Neutrophil (primary cell): ENCODE measurements at regions not wholly inside any gene's neighbourhood (a gene's known extent, or its start where the extent isn't known, plus 50 kb on each side); places are given as distances from the start of the nearest gene placed in this dataset.

Experiments
- H3K27ac ChIP-seq: fragments of 200-600 bp; sonication (generic); 2 replicates; pipeline ENCODE4 v1.5.1; 2016; ENCODE audit warnings: mild to moderate bottlenecking, moderate library complexity
- H3K27me3 ChIP-seq: fragments of 200-600 bp; sonication (generic); 2 replicates; pipeline ENCODE4 v1.6.0; 2016; ENCODE audit warnings: mild to moderate bottlenecking
- H3K36me3 ChIP-seq: fragments of 200-600 bp; sonication (generic); 2 replicates; pipeline ENCODE4 v1.5.1; 2017
- H3K4me1 ChIP-seq, 2 experiments: fragments of 200-600 bp in 1 of 2; sonication (generic) in 1 of 2; 1 replicate in 1 of 2; 2 replicates in 1 of 2; pipeline versions ENCODE4 v1.5.1 to v1.6.1; 2013 to 2016; ENCODE audit warnings: low read depth in 1 of 2, low read length in 1 of 2, mild to moderate bottlenecking in 1 of 2, moderate library complexity in 1 of 2; ENCODE audit not compliant: control insufficient read depth in 1 of 2, insufficient read depth in 1 of 2
- H3K4me3 ChIP-seq, 2 experiments: fragments of 200-600 bp in 1 of 2; sonication (generic) in 1 of 2; 1 replicate in 1 of 2; 2 replicates in 1 of 2; pipeline ENCODE4 v1.5.1; 2013 to 2016; ENCODE audit warnings: low read depth in 1 of 2, low read length in 1 of 2, mild to moderate bottlenecking in 1 of 2, moderate library complexity in 1 of 2
- H3K9me3 ChIP-seq: fragments of 200-600 bp; sonication (generic); 2 replicates; pipeline ENCODE4 v1.5.1; 2016
- CTCF ChIP-seq: fragments of 200-600 bp; sonication (generic); IDR thresholded peaks from 2 replicates; pipeline ENCODE4 v1.5.1; 2016; ENCODE audit warnings: antibody characterized with exemption

GRCh38 chr20:16846006-16846405, 97.8 kb downstream of the OTOR start:
- Histone ChIP-seq H3K9me3 (no peaks in the 10 kb centered on the region), H3K4me1 (no peaks in the 10 kb centered on the region), H3K36me3 (no peaks in the 10 kb centered on the region), H3K27me3 (no peaks in the 10 kb centered on the region), H3K4me3 (no peak overlapping the region), H3K27ac (no peak overlapping the region)
- no peak for TF ChIP-seq CTCF

- no peak for TF ChIP-seq CTCF
- Histone ChIP-seq H3K27ac (no peak overlapping the region), H3K4me3 (no peak overlapping the region), H3K9me3 (no peaks in the 10 kb centered on the region), H3K27me3 (no peaks in the 10 kb centered on the region), H3K36me3 (no peaks in the 10 kb centered on the region), H3K4me1 (no peaks in the 10 kb centered on the region)
These were observed 99.9 kb downstream of the OTOR start for GRCh38 chr20:16848061-16848460.

- H3K27ac ChIP-seq: no peak overlapping the region
- no peaks in the 10 kb centered on the region for H3K4me1 ChIP-seq
- no peak for TF ChIP-seq CTCF
- no peaks in the 10 kb centered on the region for H3K9me3 ChIP-seq
- no peaks in the 10 kb centered on the region for H3K36me3 ChIP-seq
- H3K27me3 ChIP-seq: no peaks in the 10 kb centered on the region
- H3K4me3 ChIP-seq: no peak overlapping the region
These were observed 100.4 kb downstream of the OTOR start for GRCh38 chr20:16848526-16848925.

GRCh38 chr20:16860914-16861313, 112.8 kb downstream of the OTOR start:
- no peaks in the 10 kb centered on the region for H3K4me1 ChIP-seq
- H3K4me3 ChIP-seq: no peak overlapping the region
- H3K9me3 ChIP-seq: no peaks in the 10 kb centered on the region
- no peaks in the 10 kb centered on the region for H3K27me3 ChIP-seq
- H3K27ac ChIP-seq: no peak overlapping the region
- H3K36me3 ChIP-seq: no peaks in the 10 kb centered on the region
- TF ChIP-seq CTCF: no peak

GRCh38 chr20:16861708-16862107, 113.5 kb downstream of the OTOR start:
- Histone ChIP-seq H3K27me3 (no peaks in the 10 kb centered on the region), H3K27ac (no peak overlapping the region), H3K36me3 (no peaks in the 10 kb centered on the region), H3K9me3 (no peaks in the 10 kb centered on the region), H3K4me1 (no peaks in the 10 kb centered on the region), H3K4me3 (no peak overlapping the region)
- TF ChIP-seq CTCF: no peak

- no peak overlapping the region for H3K27ac ChIP-seq
- no peak overlapping the region for H3K4me3 ChIP-seq
- no peaks in the 10 kb centered on the region for H3K4me1 ChIP-seq
- H3K9me3 ChIP-seq: no peaks in the 10 kb centered on the region
- H3K36me3 ChIP-seq: no peaks in the 10 kb centered on the region
- H3K27me3 ChIP-seq: no peaks in the 10 kb centered on the region
- no peak for TF ChIP-seq CTCF
These were observed 115.1 kb downstream of the OTOR start for GRCh38 chr20:16863303-16863702.
